Left lung (tissue), 4 donors: ENCODE measurements at regions not wholly inside any gene's neighbourhood (a gene's known extent, or its start where the extent isn't known, plus 50 kb on each side); places are given as distances from the start of the nearest gene placed in this dataset.

ENCODE experiments used
- ATAC-seq: fragments of 200-7000 bp; cut with Tn5 transposase; one replicate; pipeline ENCODE4 v1.9.1; 2020; ENCODE audit warnings: moderate library complexity
- DNase-seq, 4 donors: peaks; one replicate each; pipeline ENCODE4 v3.0.0-alpha.2; 2013 to 2020
- H3K27ac ChIP-seq, 2 donors: fragments of 200-600 bp; sonication (generic) in 1 of 2; one replicate each; pipeline versions ENCODE4 v1.5.0 to v1.8.0; 2020 to 2021
- H3K27me3 ChIP-seq, 2 donors: fragments of 200-600 bp; sonication (generic) in 1 of 2; one replicate each; pipeline versions ENCODE4 v1.5.0 to v1.8.0; 2020 to 2021
- H3K36me3 ChIP-seq, 2 donors: fragments of 200-600 bp; sonication (generic) in 1 of 2; one replicate each; pipeline versions ENCODE4 v1.5.0 to v1.8.0; 2020 to 2021
- H3K4me1 ChIP-seq, 2 donors: fragments of 200-600 bp; one replicate each; pipeline ENCODE4 v1.8.0; 2021
- H3K4me3 ChIP-seq, 2 donors: fragments of 200-600 bp; sonication (generic) in 1 of 2; one replicate each; pipeline versions ENCODE4 v1.5.0 to v1.8.0; 2020 to 2021; ENCODE audit warnings: mild to moderate bottlenecking in 1 of 2
- H3K9me3 ChIP-seq, 2 donors: fragments of 200-600 bp; sonication (generic) in 1 of 2; one replicate each; pipeline versions ENCODE4 v1.5.0 to v1.8.0; 2020 to 2021
- CTCF ChIP-seq, 2 donors: fragments of 200-600 bp; sonication (generic) in 1 of 2; IDR thresholded peaks; one replicate each; pipeline versions ENCODE4 v1.5.0 to v1.8.0; 2021; ENCODE audit warnings: antibody characterized with exemption in 2 of 2
- intact Hi-C, 2 donors: fragments of 100-400 bp; cut with DNase I; formaldehyde crosslinking; loops; one replicate each; pipeline versions ENCODE4 v1.11.2 to v1.14.2; 2022
- donor health status: DM: no; HTN: yes; CAD: no.
- donor health status: DM: no; HTN: no; CAD: no.

DNA sequence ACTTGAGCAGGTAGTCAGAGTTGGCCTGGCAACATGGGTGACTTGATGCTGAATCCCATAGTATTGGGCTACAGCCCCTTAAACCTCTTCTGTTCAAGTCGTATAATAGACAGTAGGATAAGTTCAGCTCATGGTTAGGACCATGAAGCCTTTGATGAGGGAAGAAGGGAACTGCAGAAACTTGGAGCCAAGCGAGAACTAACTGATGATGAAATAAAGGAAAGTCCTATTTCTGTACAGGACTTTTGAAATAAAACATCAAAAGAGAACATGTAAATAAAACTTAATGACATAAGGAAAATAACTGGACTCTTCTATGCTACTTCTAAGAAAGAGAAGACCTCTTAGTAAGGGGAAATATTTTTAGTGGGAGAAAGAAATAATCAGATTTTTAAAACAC, 51.2 kb upstream of the UGP2 start:
- DNase-seq (no peak), ATAC-seq (no peak)
- TF ChIP-seq CTCF (IDR thresholded peaks at IDR 0.05) = no peak
- Histone ChIP-seq H3K4me3 (no peak overlapping the region), H3K36me3 (no peaks in the 10 kb centered on the region), H3K27ac (peak overlapping the region in 1 of 2 donors; percentile 14), H3K27me3 (no peaks in the 10 kb centered on the region), H3K4me1 (peaks cover 0 to 14% of the 10 kb centered on the region in 2 donors), H3K9me3 (no peaks in the 10 kb centered on the region)
- intact Hi-C loops = no loop called here

GRCh38 chr2:63790906-63791305, 50.8 kb upstream of the UGP2 start:
- Histone ChIP-seq H3K27me3 (no peaks in the 10 kb centered on the region), H3K27ac (peak overlapping the region in 1 of 2 donors; percentile 26), H3K4me3 (no peak overlapping the region), H3K36me3 (no peaks in the 10 kb centered on the region), H3K9me3 (no peaks in the 10 kb centered on the region), H3K4me1 (peaks cover 0 to 14% of the 10 kb centered on the region in 2 donors)
- DNase-seq = no peak
- intact Hi-C loops = no loop called here
- TF ChIP-seq CTCF (IDR thresholded peaks at IDR 0.05) = no peak
- peak; percentile 75 for ATAC-seq

DNA sequence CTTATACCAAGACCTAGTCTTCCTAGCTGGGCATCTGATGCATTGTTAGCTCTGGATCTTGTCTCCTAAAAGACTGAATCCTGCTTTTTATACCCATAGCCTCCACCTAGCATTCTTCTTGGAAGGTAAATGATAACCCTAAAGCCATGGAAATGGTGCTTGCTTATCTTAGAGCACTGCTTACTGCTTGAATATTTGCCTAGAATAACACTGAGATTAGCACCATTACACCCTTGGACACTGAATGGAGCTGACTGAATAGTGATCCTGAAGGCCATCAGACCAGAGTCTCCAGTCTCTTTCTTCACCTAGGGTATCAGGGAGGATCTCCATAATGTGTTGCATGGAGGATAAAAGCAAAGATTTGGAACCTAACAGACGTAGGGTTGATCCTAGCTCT, 50.3 kb upstream of the UGP2 start:
- Histone ChIP-seq H3K27me3 (no peaks in the 10 kb centered on the region), H3K27ac (peak overlapping the region in 1 of 2 donors; percentile 26), H3K9me3 (no peaks in the 10 kb centered on the region), H3K36me3 (no peaks in the 10 kb centered on the region), H3K4me3 (no peak overlapping the region), H3K4me1 (peaks cover 0 to 14% of the 10 kb centered on the region in 2 donors)
- intact Hi-C loops = no loop called here
- DNase-seq = no peak
- no peak for ATAC-seq
- TF ChIP-seq CTCF (IDR thresholded peaks at IDR 0.05) = no peak
